ENCODE measurements at regions not wholly inside any gene's neighbourhood (a gene's known extent, or its start where the extent isn't known, plus 50 kb on each side); places are given as distances from the start of the nearest gene placed in this dataset.

DNA sequence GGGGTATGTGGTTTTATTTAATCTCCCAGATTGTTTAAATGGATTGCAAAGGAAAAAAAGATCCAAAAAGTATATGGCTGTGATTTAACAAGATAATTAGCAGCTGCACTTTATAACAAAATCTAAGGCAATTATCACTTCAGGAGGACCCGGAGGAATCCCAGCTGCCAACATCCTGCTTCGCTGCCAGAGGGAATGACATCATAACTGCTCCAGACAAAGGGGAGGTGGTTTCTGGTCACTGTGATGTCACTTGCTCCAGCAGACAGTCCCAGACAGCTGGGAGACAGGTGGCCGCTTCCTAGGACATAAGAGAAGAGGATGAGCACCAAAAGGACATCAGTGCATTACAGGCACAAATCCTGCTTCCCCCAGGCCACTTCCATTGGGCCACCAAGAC is 371.0 kb downstream of the BCOR start:
- TF ChIP-seq POLR2A (IDR thresholded peaks at IDR 0.05) = no peak
- TF ChIP-seq, protein P1, sequence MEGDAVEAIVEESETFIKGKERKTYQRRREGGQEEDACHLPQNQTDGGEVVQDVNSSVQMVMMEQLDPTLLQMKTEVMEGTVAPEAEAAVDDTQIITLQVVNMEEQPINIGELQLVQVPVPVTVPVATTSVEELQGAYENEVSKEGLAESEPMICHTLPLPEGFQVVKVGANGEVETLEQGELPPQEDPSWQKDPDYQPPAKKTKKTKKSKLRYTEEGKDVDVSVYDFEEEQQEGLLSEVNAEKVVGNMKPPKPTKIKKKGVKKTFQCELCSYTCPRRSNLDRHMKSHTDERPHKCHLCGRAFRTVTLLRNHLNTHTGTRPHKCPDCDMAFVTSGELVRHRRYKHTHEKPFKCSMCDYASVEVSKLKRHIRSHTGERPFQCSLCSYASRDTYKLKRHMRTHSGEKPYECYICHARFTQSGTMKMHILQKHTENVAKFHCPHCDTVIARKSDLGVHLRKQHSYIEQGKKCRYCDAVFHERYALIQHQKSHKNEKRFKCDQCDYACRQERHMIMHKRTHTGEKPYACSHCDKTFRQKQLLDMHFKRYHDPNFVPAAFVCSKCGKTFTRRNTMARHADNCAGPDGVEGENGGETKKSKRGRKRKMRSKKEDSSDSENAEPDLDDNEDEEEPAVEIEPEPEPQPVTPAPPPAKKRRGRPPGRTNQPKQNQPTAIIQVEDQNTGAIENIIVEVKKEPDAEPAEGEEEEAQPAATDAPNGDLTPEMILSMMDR (IDR thresholded peaks at IDR 0.05) = no peak
